ENCODE measurements at regions not wholly inside any gene's neighbourhood (a gene's known extent, or its start where the extent isn't known, plus 50 kb on each side); places are given as distances from the start of the nearest gene placed in this dataset.

DNA sequence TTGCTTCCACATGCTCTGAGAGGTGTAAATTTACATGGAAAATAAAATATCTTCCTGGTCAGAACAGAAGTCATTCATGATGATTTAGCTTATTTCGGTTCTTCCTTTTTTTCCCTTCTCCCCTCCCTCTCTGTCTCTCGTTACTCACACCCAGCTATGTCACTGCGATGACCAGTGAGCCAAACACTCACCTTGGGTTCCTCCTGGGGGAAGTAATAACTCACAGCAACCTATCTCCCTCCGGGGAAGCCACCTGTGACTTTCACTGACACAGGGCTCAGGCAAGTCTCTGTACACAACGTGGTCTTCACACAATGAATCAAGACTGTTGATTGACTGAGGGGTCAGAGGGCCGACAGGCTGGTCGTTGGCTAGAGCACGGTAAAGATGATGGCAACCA is 135.3 kb upstream of the VANGL1 start:
- DNase-seq (ENCODE audit: low spot score) (no peak), FAIRE-seq (no peak), ATAC-seq (no peak)
- Histone ChIP-seq H3K79me2 (ENCODE audit: insufficient read depth, low read length) (no peaks in the 10 kb centered on the region), H4K20me1 (ENCODE audit: insufficient read depth, low read length) (no peaks in the 10 kb centered on the region), H2AFZ (ENCODE audit: low read length) (no peak overlapping the region), H3K9me3 (ENCODE audit: low read length) (no peaks in the 10 kb centered on the region), H3K4me1 (ENCODE audit: insufficient read depth, low read length) (no peaks in the 10 kb centered on the region), H3K4me2 (ENCODE audit: low read depth, low read length) (no peak overlapping the region), H3K4me3 (replicated peaks in 1 of 3; ENCODE audit: insufficient read depth in 1 of 3, low read depth in 2 of 3, low read length in 3 of 3) (no peak overlapping the region), H3K9ac (ENCODE audit: insufficient read depth, low read depth, low read length) (no peak overlapping the region), H3K36me3 (replicated peaks in 1 of 2; ENCODE audit: control insufficient read depth in 1 of 2, insufficient read depth in 2 of 2, low read length in 2 of 2) (no peaks in the 10 kb centered on the region), H3K27me3 (ENCODE audit: control insufficient read depth in 1 of 2, insufficient read depth in 2 of 2, low read length in 2 of 2) (no peaks in the 10 kb centered on the region; a peak in 1 of 5 replicates), H3K27ac (ENCODE audit: extremely low read length, insufficient read depth, low read length) (no peak overlapping the region)
- BruUV-seq (replicated peaks) = no TSS peak
- ChIA-PET POLR2A (no interaction called here), CTCF (ENCODE audit: low intra/inter-chr PET ratio, low total read pairs) (interaction anchor here (2.1 kb wide), 1 partner anchor 368 kb away, joined by 8 read pairs; no protein-coding TSS in a partner anchor)
- intact Hi-C loops (cut with micrococcal nuclease; ENCODE audit: unreplicated experiment) (no loop called here), in situ Hi-C loops (cut with HindIII; ENCODE audit: extremely low pct_ligation_motif_present, low pct_unique_long_range_greater_than_20kb) (no loop called here)
- 7% methylated on average over 5 of the region's 8 CpGs for WGBS (ENCODE audit: low lambda C conversion rate)
- no peak for TF ChIP-seq NR2C2 (CRISPR knock-in tag; IDR thresholded peaks at IDR 0.05; ENCODE audit: borderline replicate concordance)
- no peak for TF ChIP-seq BRCA1 (CRISPR knock-in tag; IDR thresholded peaks at IDR 0.05)

DNA sequence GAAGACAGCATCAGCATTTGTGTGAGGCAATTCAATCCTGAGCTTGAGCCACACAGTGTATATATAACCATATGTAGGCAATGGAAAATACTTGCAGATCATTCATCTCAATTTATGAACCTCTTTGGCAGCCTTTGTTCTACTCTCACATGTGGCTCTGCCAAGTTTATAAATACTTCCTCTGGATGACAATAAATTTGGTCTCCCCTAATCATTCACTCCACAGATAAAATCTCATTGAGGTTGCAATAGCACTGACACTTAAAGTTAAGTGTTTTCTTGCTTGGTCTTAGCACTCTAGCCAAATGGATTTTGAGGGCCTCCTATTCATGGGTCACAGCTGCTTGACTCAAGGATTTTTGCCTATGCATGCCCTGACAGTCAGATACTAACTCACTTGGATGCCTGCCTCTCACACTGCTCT is 136.6 kb upstream of the VANGL1 start:
- BruUV-seq (replicated peaks) = no TSS peak
- ChIA-PET POLR2A (no interaction called here), CTCF (ENCODE audit: low intra/inter-chr PET ratio, low total read pairs) (no interaction called here)
- Histone ChIP-seq H3K36me3 (replicated peaks in 1 of 2; ENCODE audit: control insufficient read depth in 1 of 2, insufficient read depth in 2 of 2, low read length in 2 of 2) (no peaks in the 10 kb centered on the region), H3K4me3 (replicated peaks in 1 of 3; ENCODE audit: insufficient read depth in 1 of 3, low read depth in 2 of 3, low read length in 3 of 3) (no peak overlapping the region), H3K4me2 (ENCODE audit: low read depth, low read length) (no peak overlapping the region), H3K9ac (ENCODE audit: insufficient read depth, low read depth, low read length) (no peak overlapping the region), H2AFZ (ENCODE audit: low read length) (no peak overlapping the region), H3K4me1 (ENCODE audit: insufficient read depth, low read length) (no peaks in the 10 kb centered on the region), H3K9me3 (ENCODE audit: low read length) (no peaks in the 10 kb centered on the region), H4K20me1 (ENCODE audit: insufficient read depth, low read length) (no peaks in the 10 kb centered on the region), H3K27me3 (ENCODE audit: control insufficient read depth in 1 of 2, insufficient read depth in 2 of 2, low read length in 2 of 2) (no peaks in the 10 kb centered on the region; a peak in 1 of 5 replicates), H3K27ac (ENCODE audit: extremely low read length, insufficient read depth, low read length) (no peak overlapping the region), H3K79me2 (ENCODE audit: insufficient read depth, low read length) (no peaks in the 10 kb centered on the region)
- intact Hi-C loops (cut with micrococcal nuclease; ENCODE audit: unreplicated experiment) = no loop called here
- no peak for DNase-seq (ENCODE audit: low spot score)
- in situ Hi-C loops (cut with HindIII; ENCODE audit: extremely low pct_ligation_motif_present, low pct_unique_long_range_greater_than_20kb) = no loop called here
- no peak for FAIRE-seq
- ATAC-seq = no peak
- TF ChIP-seq, protein P1, sequence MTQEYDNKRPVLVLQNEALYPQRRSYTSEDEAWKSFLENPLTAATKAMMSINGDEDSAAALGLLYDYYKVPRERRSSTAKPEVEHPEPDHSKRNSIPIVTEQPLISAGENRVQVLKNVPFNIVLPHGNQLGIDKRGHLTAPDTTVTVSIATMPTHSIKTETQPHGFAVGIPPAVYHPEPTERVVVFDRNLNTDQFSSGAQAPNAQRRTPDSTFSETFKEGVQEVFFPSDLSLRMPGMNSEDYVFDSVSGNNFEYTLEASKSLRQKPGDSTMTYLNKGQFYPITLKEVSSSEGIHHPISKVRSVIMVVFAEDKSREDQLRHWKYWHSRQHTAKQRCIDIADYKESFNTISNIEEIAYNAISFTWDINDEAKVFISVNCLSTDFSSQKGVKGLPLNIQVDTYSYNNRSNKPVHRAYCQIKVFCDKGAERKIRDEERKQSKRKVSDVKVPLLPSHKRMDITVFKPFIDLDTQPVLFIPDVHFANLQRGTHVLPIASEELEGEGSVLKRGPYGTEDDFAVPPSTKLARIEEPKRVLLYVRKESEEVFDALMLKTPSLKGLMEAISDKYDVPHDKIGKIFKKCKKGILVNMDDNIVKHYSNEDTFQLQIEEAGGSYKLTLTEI (CRISPR knock-in tag; conservative IDR thresholded peaks at IDR 0.05) = no peak
- no peak for TF ChIP-seq SMC3 (IDR thresholded peaks at IDR 0.05; ENCODE audit: low read length)
- TF ChIP-seq, protein P2, sequence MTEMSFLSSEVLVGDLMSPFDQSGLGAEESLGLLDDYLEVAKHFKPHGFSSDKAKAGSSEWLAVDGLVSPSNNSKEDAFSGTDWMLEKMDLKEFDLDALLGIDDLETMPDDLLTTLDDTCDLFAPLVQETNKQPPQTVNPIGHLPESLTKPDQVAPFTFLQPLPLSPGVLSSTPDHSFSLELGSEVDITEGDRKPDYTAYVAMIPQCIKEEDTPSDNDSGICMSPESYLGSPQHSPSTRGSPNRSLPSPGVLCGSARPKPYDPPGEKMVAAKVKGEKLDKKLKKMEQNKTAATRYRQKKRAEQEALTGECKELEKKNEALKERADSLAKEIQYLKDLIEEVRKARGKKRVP (CRISPR knock-in tag; IDR thresholded peaks at IDR 0.05) = no peak
- no peak for TF ChIP-seq ZNF619 (CRISPR knock-in tag; IDR thresholded peaks at IDR 0.05)
- TF ChIP-seq ZNF329 (CRISPR knock-in tag; IDR thresholded peaks at IDR 0.05; ENCODE audit: low read depth) = no peak

Measured in HepG2 (cell line).